ENCODE measurements at regions not wholly inside any gene's neighbourhood (a gene's known extent, or its start where the extent isn't known, plus 50 kb on each side); places are given as distances from the start of the nearest gene placed in this dataset.

- TF ChIP-seq L3MBTL2 (conservative IDR thresholded peaks at IDR 0.05), result no peak
- TF ChIP-seq NFRKB (IDR thresholded peaks at IDR 0.05), result no peak
- no peak for TF ChIP-seq ELF4 (IDR thresholded peaks at IDR 0.05)
- no peak for TF ChIP-seq FOXA1 (IDR thresholded peaks at IDR 0.05)
- no peak for TF ChIP-seq TARDBP (IDR thresholded peaks at IDR 0.05)
- no peak for TF ChIP-seq ZNF384 (IDR thresholded peaks at IDR 0.05)
- TF ChIP-seq PKNOX1 (IDR thresholded peaks at IDR 0.05), result no peak
- no peak for TF ChIP-seq HDGF (IDR thresholded peaks at IDR 0.05; ENCODE audit: borderline replicate concordance)
- no peak for TF ChIP-seq FOXK2 (IDR thresholded peaks at IDR 0.05)
- no peak for TF ChIP-seq ARNT (IDR thresholded peaks at IDR 0.05)
- no peak for TF ChIP-seq SP1 (IDR thresholded peaks at IDR 0.05)
- TF ChIP-seq FOXM1 (IDR thresholded peaks at IDR 0.05; ENCODE audit: borderline replicate concordance), result no peak
- TF ChIP-seq SUZ12 (IDR thresholded peaks at IDR 0.05), result no peak
Measured at GRCh38 chr6:19193624-19194023, 643.5 kb upstream of the ID4 start.

Data from HEK293T (cell line).